GM12892 (cell line): ENCODE measurements at regions not wholly inside any gene's neighbourhood (a gene's known extent, or its start where the extent isn't known, plus 50 kb on each side); places are given as distances from the start of the nearest gene placed in this dataset.

Experiments used
- DNase-seq: peaks from one replicate; pipeline ENCODE4 v3.0.0; 2011; ENCODE audit not compliant: insufficient read length
- FAIRE-seq: peaks from 2 replicates; lab custom pipeline; 2011; peaks lifted over from hg19 to GRCh38; lab: Jason Lieb, UNC
- POLR2A ChIP-seq: IDR thresholded peaks from 2 replicates; pipeline ENCODE4 v1.6.1; 2011; ENCODE audit warnings: low read depth, low read length, control low read depth
- POLR2AphosphoS5 ChIP-seq: IDR thresholded peaks from 2 replicates; pipeline ENCODE4 v1.6.1; 2011; ENCODE audit warnings: low read depth, low read length, control low read depth
- TAF1 ChIP-seq: IDR thresholded peaks from 2 replicates; pipeline ENCODE4 v1.6.1; 2011; ENCODE audit warnings: low read depth, mild to moderate bottlenecking, control low read depth, low read length, borderline replicate concordance

DNA sequence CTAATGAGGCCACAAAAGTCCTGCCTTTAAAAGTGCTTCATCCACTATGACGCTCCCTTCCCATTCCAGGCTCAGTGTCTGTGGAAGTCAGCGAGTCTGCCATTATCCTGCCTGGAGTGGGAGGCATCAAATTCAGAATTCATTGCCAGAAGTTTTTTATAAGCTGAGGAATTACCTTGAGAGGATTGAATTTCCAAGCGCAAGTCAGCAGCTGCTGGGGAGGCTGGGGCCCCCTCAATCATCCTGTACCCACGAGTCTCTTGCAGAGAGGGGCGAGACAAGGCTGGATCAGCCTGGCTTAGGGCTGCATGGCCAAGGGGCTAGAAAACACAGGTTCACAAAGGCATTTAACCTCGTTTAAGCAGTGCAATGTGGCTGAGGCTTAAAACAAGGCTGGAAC is 170.5 kb upstream of the NOCT start:
- no peak for TF ChIP-seq POLR2A
- TF ChIP-seq POLR2AphosphoS5: no peak
- no peak for TF ChIP-seq TAF1
- DNase-seq: no peak
- FAIRE-seq: no peak

DNA sequence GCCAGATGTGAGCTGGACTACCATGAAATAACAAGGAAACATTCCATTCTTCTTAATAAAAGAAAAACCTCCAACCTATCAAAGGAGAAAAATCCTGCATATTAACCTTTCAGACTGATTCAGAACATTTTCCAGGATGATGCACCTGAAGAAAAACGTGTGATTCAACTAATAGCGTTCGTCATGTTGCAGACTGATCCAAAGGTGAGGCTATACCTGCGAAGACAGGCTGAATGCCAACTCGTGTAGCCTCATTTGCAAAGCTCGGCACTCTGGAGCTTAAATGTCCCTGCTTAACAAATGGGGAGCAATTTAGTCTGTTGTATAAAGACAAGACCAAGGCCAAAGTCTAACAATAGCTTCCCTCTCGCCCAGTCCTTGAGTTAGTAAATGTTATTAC is 172.0 kb upstream of the NOCT start:
- FAIRE-seq: no peak
- no peak for TF ChIP-seq POLR2A
- TF ChIP-seq TAF1: no peak
- TF ChIP-seq POLR2AphosphoS5: no peak
- no peak for DNase-seq

DNA sequence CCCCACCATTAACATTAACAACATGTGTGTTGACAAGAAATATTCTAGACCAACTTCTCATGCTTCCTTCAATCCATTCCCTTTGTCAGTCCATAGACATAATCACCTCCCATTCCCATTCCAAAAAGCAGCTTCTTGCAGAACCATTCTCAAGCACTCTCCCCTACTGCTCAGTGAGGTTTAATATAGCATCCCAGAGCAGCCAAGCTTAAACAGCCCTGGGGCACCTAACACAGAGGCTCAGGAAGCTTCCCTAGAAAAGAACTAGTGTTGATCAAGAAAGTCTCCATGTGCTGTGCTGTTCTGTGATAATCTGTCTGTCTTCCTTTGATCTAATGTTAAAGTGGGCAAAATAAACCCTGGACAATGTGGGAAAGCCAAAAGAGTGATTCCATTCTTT is 174.2 kb upstream of the NOCT start:
- TF ChIP-seq POLR2AphosphoS5: no peak
- no peak for TF ChIP-seq TAF1
- TF ChIP-seq POLR2A: no peak
- FAIRE-seq (no peak), DNase-seq (no peak)

DNA sequence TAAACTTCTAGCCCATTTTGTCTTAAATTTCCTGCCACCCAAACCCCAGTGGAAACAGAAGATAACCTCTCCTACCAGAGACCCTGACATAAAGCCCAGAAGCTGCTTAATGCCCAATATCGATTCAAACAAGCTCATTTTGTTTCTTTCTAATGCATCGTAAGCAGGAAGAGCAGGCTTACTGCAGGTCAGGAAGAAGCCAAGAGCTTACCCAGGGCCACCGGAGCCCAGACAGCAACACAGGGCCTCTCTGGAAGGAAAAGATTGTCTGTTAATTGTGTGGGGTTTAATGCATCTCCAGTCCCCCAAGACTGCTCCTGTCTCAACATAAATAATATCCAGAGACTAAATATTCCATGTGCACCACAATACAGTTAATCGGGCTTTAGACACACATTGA is 177.3 kb upstream of the NOCT start:
- FAIRE-seq (no peak), DNase-seq (no peak)
- TF ChIP-seq POLR2A (no peak), POLR2AphosphoS5 (no peak), TAF1 (no peak)

DNA sequence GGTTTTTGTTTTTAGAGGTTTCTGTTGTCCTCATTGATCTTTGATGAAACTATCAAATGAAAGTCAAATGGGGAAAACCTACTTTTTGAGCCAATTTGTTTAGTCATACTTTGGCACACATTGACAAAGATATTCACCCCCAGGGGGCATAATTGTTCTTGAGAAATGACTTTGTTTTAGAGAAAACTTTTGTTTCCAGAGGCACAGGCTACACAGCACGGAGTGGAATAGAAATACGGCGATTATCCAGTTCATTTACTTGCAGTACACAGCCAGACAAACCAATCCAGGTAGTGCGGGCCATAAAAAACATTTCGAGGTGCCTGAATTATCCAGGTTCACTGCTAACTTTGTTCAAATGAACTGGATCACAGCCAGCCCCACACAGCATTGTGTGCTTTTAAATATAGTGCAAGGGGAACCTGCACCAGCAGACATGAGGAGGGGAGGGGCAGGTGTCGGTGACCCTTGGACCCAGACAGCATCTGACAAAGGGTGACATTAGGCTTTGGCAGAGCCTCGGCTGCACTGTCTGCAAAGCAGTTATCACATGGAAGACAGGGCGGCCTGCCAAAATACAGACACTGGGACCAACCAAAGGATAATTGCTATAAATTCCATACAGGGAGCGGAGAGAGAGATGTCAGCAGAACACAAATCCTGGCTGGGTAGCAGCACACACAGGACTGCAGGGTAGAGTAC is 179.6 kb upstream of the NOCT start:
- TF ChIP-seq TAF1: no peak
- no peak for TF ChIP-seq POLR2A
- no peak for TF ChIP-seq POLR2AphosphoS5
- no peak for FAIRE-seq

DNA sequence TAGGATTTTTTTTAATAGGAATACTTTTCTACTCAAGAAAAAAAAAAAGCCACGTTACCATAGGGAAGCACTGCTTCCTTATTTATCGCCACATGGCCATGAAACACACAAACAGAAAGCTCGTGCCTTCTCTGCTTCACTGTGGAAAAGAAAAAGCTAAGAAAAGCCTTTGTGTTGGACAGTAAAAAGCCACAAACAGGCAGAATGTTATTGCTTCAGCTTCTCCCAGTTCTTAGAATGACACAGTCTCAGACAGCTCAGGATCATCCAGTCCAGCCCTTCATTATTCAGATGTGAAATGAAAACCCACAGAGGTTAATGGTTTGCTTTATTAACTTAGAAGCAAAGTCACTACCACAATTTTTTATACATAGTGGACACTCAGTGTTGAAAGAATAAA is 181.6 kb upstream of the NOCT start:
- FAIRE-seq: no peak
- DNase-seq: no peak
- no peak for TF ChIP-seq POLR2A
- no peak for TF ChIP-seq POLR2AphosphoS5
- TF ChIP-seq TAF1: no peak

More for the DNA sequence above, 179.6 kb upstream of the NOCT start:
- DNase-seq: no peak

DNA sequence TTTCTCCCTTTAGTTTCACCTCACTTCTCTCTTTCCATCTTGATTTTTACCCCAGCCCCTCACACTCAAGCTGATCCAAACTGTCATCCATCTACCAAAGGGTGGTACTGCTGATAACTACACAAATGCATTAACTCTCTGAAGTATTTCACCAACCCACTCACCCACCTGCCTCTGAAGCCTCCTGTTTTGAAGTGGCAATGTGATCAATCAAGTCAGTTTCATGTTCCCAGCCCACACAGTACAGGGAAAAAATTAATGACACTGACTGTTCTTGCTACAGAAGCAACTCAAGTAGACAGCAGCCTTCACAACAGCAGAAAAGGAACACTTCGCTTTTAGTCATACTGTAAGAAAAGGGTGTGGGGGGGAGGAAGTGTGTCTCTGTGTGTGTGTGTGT is 183.0 kb upstream of the NOCT start:
- no peak for DNase-seq
- TF ChIP-seq POLR2AphosphoS5: no peak
- no peak for TF ChIP-seq TAF1
- no peak for TF ChIP-seq POLR2A
- FAIRE-seq: no peak

DNA sequence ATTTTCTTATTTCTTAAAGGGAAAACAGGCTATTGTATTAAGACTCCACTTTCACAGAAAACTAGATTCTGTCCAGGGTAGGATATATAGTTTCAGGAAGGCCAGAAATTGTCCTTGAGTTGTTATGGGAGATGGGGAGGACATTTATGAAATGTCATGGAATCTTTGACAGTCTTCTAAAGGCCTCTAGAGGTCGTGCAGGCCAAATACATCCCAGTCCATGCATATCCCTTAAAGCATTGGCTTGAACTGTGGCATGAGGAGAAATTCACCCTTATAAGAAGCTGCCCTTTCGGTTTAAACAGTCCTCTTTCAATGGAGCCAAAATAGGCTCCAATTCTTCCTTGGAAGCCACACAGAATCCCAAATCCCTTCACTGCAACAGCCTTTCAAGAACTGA is 183.6 kb upstream of the NOCT start:
- DNase-seq (no peak), FAIRE-seq (no peak)
- TF ChIP-seq POLR2AphosphoS5 (no peak), POLR2A (no peak), TAF1 (no peak)

DNA sequence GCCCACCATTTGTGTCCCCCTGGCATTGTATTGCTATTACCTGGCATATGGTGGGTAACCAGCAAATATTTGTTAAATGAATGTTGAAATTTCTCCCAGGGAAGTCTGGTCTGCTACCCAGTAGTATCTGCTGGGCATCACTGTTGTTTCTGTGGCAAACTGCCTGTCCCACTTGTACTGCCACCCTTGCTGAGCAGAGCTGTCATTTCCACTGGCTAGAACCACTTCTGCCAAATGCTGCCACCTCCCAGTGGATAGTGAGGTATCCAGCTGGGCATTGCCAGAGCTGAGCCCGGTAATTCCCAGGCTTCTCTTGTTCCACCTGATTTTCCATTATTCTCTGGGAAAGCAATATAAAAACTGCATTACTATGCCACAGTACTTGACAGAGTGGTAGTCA is 186.7 kb upstream of the NOCT start:
- TF ChIP-seq POLR2A (no peak), TAF1 (no peak), POLR2AphosphoS5 (no peak)
- FAIRE-seq (no peak), DNase-seq (no peak)

DNA sequence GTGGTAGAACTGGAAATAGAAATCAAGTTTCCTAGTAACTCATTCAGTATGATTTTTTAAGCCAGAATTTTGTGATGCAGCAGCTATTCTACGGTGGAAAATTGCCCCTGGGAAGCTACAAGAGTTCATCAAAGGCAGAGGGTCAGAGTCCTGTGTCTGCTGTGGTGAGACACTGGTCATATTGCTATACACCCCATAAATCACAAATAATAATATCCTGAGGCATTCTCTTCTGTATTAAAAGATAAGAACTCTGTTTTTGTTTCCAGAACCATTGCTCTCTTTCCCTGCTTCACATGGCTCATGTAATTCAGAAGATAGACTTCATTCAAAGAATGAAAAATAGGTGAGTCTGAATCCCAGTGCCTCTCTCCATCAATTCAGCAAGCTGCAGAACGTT is 188.8 kb upstream of the NOCT start:
- no peak for FAIRE-seq
- no peak for DNase-seq
- no peak for TF ChIP-seq TAF1
- TF ChIP-seq POLR2AphosphoS5: no peak
- no peak for TF ChIP-seq POLR2A

DNA sequence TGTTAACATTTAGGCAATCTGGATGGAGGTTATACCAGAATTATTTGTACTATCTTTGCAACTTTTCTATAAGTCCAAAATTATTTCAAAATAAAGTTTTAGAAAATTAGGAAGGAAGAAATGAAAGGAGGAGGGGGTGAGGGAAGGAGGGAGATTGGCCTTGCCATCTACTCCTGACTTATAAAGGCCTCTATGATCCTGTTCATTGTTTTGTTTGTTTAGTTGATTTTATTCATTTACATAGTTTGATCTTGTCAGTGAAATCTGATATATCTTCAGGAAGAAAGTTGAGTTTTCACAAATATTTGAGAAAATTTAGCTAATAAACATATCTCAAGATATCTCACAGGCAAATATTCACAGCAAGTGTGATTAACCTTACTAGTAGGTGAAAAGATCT is 189.3 kb upstream of the NOCT start:
- no peak for TF ChIP-seq POLR2AphosphoS5
- no peak for TF ChIP-seq TAF1
- no peak for TF ChIP-seq POLR2A
- DNase-seq (no peak), FAIRE-seq (no peak)

DNA sequence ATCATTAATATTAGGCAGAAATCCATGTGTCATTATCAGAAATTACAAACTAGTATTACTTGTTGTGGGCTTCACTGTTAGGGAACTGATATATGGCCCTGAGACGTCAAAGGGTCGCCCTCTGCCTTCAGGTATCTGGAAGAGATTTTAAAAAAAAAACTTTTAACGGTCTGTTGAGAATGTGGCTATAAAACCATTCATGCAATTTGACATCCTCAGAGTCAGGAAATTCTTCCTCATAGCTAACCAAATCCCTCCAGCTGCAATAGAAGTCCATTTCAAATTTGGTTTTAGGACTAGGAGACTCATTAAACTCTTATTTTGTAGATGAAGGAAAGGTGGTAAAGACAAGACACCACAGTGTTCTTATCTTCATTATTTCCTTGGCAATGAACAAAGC is 194.2 kb upstream of the NOCT start:
- TF ChIP-seq TAF1 (no peak), POLR2AphosphoS5 (no peak), POLR2A (no peak)
- FAIRE-seq (no peak), DNase-seq (no peak)

DNA sequence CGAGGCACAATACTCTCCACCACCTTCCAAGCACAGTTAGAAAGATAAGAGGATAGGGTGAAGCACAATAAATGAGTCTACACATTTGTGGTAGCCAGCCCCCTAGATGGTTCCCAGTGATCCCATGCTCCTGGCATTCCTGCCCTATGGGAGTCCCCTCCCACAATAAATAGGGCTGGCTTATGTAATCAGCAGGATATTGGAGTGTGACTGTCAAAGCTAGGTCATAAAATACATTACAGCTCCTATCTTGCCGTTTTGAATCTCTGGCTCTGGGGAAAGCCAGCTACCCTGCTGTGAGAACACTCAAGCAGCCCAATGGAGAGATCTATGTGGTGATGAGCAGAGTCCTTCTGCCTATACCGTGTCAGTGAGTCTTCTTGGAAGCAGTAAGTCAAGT is 198.7 kb upstream of the NOCT start:
- no peak for TF ChIP-seq POLR2AphosphoS5
- TF ChIP-seq TAF1: no peak
- TF ChIP-seq POLR2A: no peak
- FAIRE-seq (no peak), DNase-seq (no peak)
